ENCODE measurements at regions not wholly inside any gene's neighbourhood (a gene's known extent, or its start where the extent isn't known, plus 50 kb on each side); places are given as distances from the start of the nearest gene placed in this dataset.
A peak's percentile ranks its signal among the peaks of the same experiment; 100 is the strongest.

DNA sequence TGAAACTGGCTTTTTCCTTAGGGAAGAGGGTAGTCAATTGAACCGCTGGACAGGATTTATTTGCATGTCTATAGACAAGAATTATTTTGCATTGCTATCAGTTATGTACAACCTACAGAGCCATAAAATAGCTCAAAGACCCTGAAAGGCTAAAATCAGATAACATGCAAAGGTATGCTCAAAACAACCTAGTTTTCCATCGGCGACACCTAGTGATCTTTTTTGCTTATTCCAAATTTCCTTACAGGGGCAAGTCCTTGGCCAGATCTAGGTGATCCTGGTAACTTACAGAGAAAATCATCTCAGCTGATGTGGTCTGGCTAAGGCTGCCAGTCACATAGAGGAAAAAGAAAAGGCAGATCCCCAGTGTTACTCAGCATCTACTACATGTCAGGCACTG is 141.2 kb upstream of the RPL38 start:
- DNase-seq = no peak

DNA sequence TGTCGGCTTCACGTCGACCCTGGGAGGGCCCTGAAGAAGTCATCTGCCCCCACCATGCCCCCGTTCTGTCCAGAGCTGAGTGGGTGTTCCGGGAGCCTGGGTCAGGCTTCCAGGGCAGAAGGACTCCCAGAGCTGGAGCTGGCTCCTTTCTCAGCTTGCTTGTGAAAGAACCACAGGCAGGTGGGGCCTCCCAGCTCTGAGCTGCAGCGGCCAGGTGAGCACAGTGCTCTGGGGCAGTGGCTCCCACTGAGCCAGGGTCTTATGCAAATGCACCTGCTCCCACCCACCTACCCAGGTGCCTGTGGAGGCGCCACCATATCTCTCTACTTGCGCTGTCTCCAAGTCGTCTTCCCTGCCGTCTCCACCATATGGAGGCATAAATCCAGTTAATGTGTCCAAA is 140.0 kb upstream of the RPL38 start:
- no peak for DNase-seq

- no peak for DNase-seq
These were observed 133.1 kb upstream of the RPL38 start for GRCh38 chr17:74070374-74070773.

DNA sequence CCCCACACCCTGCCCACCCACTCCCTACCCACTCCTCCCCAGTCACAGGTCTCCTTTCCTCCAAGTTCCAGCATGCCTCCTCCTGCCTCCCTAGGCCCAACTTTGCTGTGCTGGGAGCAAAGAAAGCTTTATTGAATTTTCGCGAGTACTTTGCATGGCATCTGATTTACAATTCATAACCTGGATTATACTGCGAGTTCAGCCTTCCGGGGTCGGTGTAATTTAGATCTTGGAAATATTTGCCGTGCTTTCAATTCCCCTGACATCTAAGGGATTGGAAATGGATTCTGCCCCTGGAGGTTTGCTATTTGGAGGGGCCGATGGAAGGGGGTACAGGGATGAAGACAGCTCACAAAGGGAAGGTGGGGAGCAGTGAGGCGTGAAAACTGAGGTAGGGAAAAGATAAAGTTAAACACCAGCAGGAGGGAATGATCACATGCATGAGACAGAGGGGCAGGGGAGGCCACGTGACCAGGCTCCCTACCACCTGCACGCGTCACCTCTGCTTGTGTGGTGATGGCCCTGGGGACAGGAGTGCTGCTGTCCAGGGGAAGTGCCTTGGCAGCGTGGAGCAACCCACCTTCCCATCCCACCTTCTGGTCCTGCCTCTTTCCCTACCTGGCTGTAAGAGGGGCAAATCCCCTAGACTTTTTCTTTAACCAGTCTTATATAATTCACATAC is 132.3 kb upstream of the RPL38 start:
- no peak for DNase-seq

DNA sequence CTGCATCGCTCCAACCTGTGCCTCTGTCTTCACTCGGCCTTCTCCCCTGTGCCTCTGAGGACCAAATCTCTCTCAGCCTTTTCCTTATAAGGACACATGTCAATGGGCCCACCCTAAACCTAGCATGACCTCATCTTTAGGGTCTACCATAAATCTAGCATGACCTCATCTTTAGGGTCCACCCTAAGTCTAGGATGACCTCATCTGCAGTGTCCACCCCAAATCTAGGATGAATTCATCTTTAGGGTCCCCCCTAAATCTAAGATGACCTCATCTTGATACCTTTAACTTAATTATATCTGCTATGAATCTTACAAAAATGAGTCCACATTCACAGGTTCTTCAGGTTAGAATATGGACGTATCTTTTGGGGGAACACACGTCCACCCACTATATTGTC is 131.1 kb upstream of the RPL38 start:
- DNase-seq = no peak

GRCh38 chr17:74076446-74076845 is 127.0 kb upstream of the RPL38 start:
- no peak for DNase-seq

DNA sequence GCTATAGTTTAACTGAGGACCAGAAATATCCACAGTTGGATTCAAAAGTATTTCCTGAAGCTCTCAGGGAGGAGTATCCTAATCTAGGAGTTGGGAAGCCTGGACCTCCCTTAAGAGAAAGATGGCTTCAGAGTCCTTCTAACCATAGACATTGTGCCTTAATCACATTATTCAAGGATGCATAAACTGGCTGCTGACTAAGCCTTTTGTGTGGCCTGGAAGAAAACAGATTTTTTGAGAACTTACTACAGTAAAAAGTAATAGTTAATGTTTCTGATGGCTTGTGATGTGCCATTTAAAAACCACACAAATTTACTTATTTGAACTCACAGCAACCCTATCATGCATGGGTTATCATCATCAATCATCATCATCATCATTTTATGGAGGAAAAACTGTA is 126.2 kb upstream of the RPL38 start:
- DNase-seq = no peak

DNA sequence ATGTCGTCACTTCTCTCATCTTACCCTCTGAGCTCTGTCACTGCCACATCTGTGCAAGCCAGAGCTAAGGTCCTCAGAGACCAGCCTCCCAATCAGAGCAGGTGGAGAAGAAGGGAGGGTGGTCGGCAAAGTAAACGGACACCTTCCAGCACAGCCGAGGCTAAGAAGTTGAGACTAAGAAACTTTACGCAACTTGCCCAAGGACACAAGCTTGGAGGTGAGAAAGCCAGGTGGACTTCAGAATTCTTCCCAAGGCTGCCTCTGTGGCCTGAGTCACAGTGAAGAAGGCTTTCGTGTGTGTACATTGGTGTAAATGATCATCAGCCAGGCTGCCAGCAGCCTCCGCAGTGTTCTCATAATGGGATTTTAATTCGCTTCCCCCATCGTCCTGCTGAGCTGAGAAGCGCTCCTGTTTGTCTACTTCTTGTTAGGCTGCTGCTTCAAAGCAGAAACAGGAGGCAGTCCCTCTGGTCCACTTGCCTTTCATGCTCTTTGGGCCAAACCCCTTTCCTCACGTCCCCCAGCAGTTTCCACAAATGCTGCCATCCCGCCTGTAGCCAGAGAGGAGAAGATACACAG is 125.0 kb upstream of the RPL38 start:
- DNase-seq = no peak

- DNase-seq = no peak
These were observed 123.8 kb upstream of the RPL38 start for GRCh38 chr17:74079537-74080300.

- no peak for DNase-seq
These were observed 122.6 kb upstream of the RPL38 start for GRCh38 chr17:74080656-74081582.

DNA sequence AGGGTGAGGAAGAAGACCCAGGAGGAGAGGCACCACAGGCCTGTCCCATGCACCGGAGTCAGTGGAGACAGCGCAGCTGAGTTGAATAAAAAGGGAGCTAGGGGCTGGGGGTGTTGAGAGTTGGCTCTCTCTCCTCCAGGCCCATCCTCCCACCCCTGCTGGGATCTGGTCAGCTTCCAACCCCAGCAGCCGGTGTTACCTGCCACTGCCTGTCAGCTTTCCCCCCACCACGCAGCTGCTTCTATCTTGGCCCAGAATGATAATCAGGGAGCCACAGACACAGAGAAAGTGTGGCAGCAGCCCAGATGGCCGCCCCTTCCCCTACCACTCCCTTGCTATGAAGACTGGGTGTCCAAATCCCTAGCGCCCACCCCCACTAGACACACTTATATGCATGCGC is 120.6 kb upstream of the RPL38 start:
- DNase-seq = no peak

DNA sequence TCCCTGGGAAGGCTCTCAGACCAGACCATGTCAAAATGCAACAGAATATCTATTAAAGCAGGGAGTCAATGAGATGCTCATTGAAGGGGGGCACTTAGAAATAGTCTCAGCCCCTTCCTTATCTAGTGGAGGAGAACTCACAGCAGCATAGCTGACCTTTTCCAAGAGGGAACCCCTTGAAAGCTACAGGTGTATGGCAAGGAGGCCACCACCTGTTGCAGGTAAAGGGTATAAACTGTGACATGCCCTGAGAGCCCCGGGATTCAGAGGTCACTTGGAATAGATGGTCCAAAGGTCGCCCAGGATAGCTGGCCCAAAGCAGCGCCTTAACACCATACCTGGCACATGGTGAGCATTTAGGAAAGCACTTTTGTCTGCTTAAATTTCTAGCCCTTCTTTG is 120.2 kb upstream of the RPL38 start:
- DNase-seq = no peak

DNA sequence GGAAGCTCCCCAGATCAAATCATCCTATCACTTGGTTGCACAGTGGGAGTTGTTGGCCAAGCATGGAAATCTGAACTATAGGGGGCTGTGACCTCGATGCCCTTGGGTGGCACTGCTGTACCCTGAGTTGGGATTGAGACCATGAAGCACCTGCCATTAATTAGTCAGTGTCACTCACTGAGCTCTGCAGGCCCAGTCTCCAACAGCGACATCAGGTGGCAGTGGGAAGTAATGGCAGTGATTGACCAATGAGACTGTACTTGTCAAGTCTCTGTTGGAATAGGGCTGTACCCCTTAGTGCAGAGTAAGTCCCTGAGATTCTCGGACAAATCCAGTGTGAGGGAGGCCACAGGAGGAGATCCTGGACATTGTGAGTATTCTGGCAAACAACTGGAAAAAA is 118.0 kb upstream of the RPL38 start:
- no peak for DNase-seq

GRCh38 chr17:74087002-74087585 is 116.4 kb upstream of the RPL38 start:
- DNase-seq = no peak

DNA sequence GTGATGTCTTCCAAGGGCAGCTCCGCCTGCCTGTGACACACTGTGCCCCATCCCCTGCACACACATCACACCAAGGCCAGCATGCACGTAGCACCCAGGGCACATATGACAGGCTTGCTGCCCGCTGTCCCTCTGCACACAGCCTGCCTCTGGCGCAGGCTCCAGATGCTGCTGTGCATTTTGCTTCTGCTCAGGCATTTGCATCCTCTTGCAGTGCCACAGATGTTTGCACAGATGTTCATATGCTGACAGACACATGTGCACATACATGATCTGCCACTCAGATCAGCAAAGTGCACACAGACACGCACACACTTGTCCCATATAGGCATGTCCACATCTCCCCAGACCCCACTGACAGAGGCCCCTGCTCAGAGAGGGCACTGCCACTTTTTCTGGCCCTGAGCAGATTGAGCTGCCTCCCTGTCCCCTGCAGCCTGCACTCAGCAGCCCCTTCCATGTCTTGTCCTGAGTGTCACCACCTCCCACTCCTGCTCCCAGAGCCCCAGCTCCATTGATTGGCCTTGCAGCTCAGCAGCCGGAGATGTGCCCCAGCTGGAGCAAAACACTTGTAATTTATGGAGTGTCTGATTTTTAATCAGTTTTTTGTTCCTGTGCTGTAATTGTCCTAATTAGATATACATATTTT is 115.1 kb upstream of the RPL38 start:
- no peak for DNase-seq

DNA sequence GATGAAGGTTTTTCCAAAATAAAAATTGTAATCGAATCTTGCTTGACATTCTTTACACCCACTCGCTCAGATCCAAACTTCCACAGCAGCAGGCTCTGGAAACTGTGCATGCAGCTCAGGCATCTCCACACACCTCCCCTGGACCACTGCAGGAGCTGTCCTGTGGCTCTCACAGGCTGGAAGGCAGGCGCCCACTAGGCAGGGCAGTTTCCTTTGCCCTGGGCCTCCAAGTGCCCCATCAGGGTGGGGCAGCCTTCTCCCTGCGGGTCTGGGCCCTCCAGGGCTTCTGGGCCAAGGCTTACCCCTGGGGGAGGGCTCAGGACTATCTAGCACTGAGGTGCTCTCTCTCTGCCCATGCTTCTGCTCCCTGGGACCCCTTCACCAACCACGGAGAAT is 114.5 kb upstream of the RPL38 start:
- DNase-seq = no peak

- DNase-seq = no peak
These were observed 114.1 kb upstream of the RPL38 start for GRCh38 chr17:74089380-74089779.

DNA sequence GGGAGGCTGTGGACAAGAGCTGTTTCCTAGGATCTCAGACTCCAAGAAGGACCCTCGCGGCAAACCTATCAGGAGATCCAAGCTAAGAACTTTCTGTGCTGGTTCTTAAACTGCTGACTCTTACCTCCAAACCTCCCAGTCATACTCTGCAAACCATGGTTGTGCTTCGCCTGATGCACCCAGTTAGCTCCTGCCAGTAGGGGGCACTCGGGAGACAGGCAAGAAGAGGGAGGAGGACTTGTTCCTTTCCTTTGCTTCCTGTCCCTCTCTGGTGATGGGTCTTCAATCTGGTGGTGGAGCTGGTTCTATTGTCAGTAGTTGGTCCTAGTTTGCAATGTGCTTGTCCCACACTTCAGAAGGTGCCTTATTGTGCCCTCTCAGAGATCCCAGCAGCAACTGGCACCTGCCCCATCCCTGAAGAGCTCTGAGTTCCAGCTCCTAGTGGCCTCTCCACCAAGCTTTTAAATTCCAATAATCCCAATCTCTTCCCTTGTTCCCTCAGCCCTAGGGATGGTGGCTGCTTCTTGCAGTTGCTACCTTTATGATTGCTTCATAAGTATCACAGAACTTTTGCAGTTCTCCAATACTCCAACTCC is 113.5 kb upstream of the RPL38 start:
- DNase-seq = peak; percentile 21

GRCh38 chr17:74094651-74095050 is 108.8 kb upstream of the RPL38 start:
- no peak for DNase-seq

- DNase-seq = no peak
These were observed 107.0 kb upstream of the RPL38 start for GRCh38 chr17:74096456-74096855.

DNA sequence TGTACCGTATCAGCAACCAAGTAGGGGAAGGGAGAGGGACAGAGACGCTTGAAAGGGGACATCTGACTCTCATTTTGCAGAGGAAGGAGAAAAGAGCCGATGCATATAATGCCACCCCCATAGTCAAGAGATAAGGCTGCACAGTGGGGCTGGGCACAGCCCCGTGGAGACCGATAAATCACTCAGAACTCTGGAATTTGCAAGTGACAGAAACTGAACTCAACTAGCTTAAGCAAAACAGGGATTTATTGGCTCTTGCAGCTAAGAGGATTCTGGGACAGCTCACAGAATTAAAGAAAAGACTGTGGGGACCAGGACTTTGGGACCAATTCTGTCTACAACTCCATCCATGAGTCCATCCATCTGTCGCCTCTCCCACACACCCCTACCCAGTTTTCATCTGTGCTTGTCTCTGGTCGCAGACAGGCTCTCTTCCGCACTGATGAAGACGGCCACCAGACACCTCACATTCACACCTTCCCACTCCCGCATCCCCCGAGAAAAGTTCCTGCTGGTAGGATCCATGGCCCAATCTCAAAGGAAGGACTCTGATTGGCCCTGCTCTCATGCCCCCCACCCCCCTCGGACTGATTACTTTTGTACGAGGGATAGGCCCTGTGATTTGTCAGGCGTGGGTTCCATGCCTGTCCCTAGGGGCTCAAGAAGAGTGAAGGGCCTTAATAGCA is 105.9 kb upstream of the RPL38 start:
- no peak for DNase-seq
